ENCODE measurements at regions not wholly inside any gene's neighbourhood (a gene's known extent, or its start where the extent isn't known, plus 50 kb on each side); places are given as distances from the start of the nearest gene placed in this dataset.
A peak's percentile ranks its signal among the peaks of the same experiment; 100 is the strongest.

GRCh38 chr13:30359991-30360390 lies 52.6 kb upstream of the KATNAL1 start:
- Mint-ChIP-seq H3K9me3 (no peaks in the 10 kb centered on the region), H3K27me3 (ENCODE audit: insufficient read depth) (no peaks in the 10 kb centered on the region), H3K4me1 (ENCODE audit: low read depth) (peaks cover 32% of the 10 kb centered on the region), H3K36me3 (ENCODE audit: low read depth) (no peaks in the 10 kb centered on the region), H3K27ac (no peak overlapping the region), H3K4me3 (no peak overlapping the region)
- no peak for TF ChIP-seq CTCF (IDR thresholded peaks at IDR 0.05)
- no peak for DNase-seq

- no peak for DNase-seq
- no peaks in the 10 kb centered on the region; the same call in 1 of the 2 replicates for H3K36me3 Mint-ChIP-seq (ENCODE audit: low read depth)
- no peak overlapping the region for H3K27ac Mint-ChIP-seq
- H3K27me3 Mint-ChIP-seq (ENCODE audit: insufficient read depth), result no peaks in the 10 kb centered on the region
- TF ChIP-seq CTCF (IDR thresholded peaks at IDR 0.05), result no peak
- no peaks in the 10 kb centered on the region for H3K9me3 Mint-ChIP-seq
- no peak overlapping the region for H3K4me3 Mint-ChIP-seq
- peaks cover 38% of the 10 kb centered on the region for H3K4me1 Mint-ChIP-seq (ENCODE audit: low read depth)
These were observed 53.2 kb upstream of the KATNAL1 start for GRCh38 chr13:30360586-30360985.

GRCh38 chr13:30362005-30362788 lies 54.8 kb upstream of the KATNAL1 start:
- Mint-ChIP-seq H3K27ac (no peak overlapping the region; the same call in 1 of the 2 replicates), H3K4me3 (no peak overlapping the region), H3K4me1 (ENCODE audit: low read depth) (peaks cover 45% of the 10 kb centered on the region), H3K36me3 (ENCODE audit: low read depth) (no peaks in the 10 kb centered on the region; the same call in 1 of the 2 replicates), H3K27me3 (ENCODE audit: insufficient read depth) (peaks cover 2% of the 10 kb centered on the region; the same call in 1 of the 2 replicates), H3K9me3 (no peaks in the 10 kb centered on the region)
- DNase-seq, result no peak
- TF ChIP-seq CTCF (IDR thresholded peaks at IDR 0.05), result no peak

GRCh38 chr13:30362869-30363268 lies 55.5 kb upstream of the KATNAL1 start:
- Mint-ChIP-seq H3K36me3 (ENCODE audit: low read depth) (no peaks in the 10 kb centered on the region; the same call in 1 of the 2 replicates), H3K27ac (no peak overlapping the region; the same call in 1 of the 2 replicates), H3K27me3 (ENCODE audit: insufficient read depth) (peaks cover 2% of the 10 kb centered on the region; the same call in 1 of the 2 replicates), H3K4me1 (ENCODE audit: low read depth) (peaks cover 45% of the 10 kb centered on the region), H3K4me3 (no peak overlapping the region), H3K9me3 (no peaks in the 10 kb centered on the region)
- no peak for TF ChIP-seq CTCF (IDR thresholded peaks at IDR 0.05)
- DNase-seq, result no peak

- peaks cover 2% of the 10 kb centered on the region; the same call in 1 of the 2 replicates for H3K27me3 Mint-ChIP-seq (ENCODE audit: insufficient read depth)
- peaks cover 45% of the 10 kb centered on the region for H3K4me1 Mint-ChIP-seq (ENCODE audit: low read depth)
- H3K9me3 Mint-ChIP-seq, result no peaks in the 10 kb centered on the region
- no peak for DNase-seq
- no peak for TF ChIP-seq CTCF (IDR thresholded peaks at IDR 0.05)
- H3K27ac Mint-ChIP-seq, result peak overlapping the region; percentile 72
- no peak overlapping the region for H3K4me3 Mint-ChIP-seq
- no peaks in the 10 kb centered on the region; the same call in 1 of the 2 replicates for H3K36me3 Mint-ChIP-seq (ENCODE audit: low read depth)
These were observed 56.4 kb upstream of the KATNAL1 start for GRCh38 chr13:30363725-30364124.
